ENCODE measurements at regions not wholly inside any gene's neighbourhood (a gene's known extent, or its start where the extent isn't known, plus 50 kb on each side); places are given as distances from the start of the nearest gene placed in this dataset.
"Not testable (repeated sequence)": the region's sequence is repeated elsewhere in the genome, so short reads cannot be mapped to it uniquely, and the experiment has no call there.

- no peaks in the 10 kb centered on the region for H3K9me2 ChIP-seq (replicated peaks; ENCODE audit: low read length)
- ChIA-PET CTCF (no interaction called here), POLR2A (ENCODE audit: unreplicated experiment) (no interaction called here)
- no TSS peak for BruUV-seq (replicated peaks)
- H3F3A ChIP-seq (ENCODE audit: low read length, unreplicated experiment): no peaks in the 10 kb centered on the region
- no peaks in the 10 kb centered on the region for H3K36me3 ChIP-seq (ENCODE audit: low read depth, low read length)
- no peak overlapping the region for H3K9ac ChIP-seq (ENCODE audit: low read length)
- no peak overlapping the region for H3K4me3 ChIP-seq (ENCODE audit: low read length)
- H3K4me1 ChIP-seq (ENCODE audit: insufficient read depth, low read length): no peaks in the 10 kb centered on the region
- no peak overlapping the region for H3K4me2 ChIP-seq (ENCODE audit: low read length)
- DNase-seq: no peak
- H3K9me3 ChIP-seq (ENCODE audit: low read length): no peaks in the 10 kb centered on the region
- no peaks in the 10 kb centered on the region for H4K20me1 ChIP-seq (ENCODE audit: low read length)
- TF ChIP-seq EZH2 (IDR thresholded peaks at IDR 0.05; ENCODE audit: low read length, unreplicated experiment) (no peak), EZH2phosphoT487 (IDR thresholded peaks at IDR 0.05; ENCODE audit: borderline replicate concordance, low read length) (no peak), CTCF (conservative IDR thresholded peaks at IDR 0.05; ENCODE audit: low read depth, low read length) (no peak)
- ATAC-seq: no peak
- intact Hi-C loops (cut with micrococcal nuclease): no loop called here
- H3K27me3 ChIP-seq (ENCODE audit: low read length): no peaks in the 10 kb centered on the region
- H3K79me2 ChIP-seq (ENCODE audit: low read length): no peaks in the 10 kb centered on the region
- H2AFZ ChIP-seq (ENCODE audit: low read length): no peak overlapping the region
- no peak overlapping the region for H3K27ac ChIP-seq (ENCODE audit: low read length)
Observed at GRCh38 chr1:31488528-31488927, 75.5 kb downstream of the SERINC2 start.

DNA sequence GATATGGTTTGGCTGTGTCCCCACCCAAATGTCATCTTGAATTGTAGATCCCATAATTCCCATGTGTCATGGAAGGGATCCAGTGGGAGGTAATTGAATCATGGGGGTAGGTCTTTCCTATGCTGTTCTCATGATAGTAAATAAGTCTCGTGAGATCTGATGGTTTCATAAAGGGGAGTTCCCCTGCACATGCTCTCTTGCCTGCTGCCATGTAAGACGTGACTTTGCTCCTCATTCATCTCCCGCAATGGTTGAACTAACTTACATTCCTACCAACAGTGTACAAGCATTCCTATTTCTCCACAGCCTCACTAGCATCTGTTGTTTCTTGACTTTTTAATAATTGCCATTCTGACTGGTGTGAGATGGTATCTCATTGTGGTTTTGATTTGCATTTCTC is 76.6 kb downstream of the SERINC2 start:
- POLR2A ChIA-PET (ENCODE audit: unreplicated experiment); BruUV-seq (replicated peaks): not testable (repeated sequence)

GRCh38 chr1:31490596-31490995 is 77.6 kb downstream of the SERINC2 start:
- H3K79me2 ChIP-seq (ENCODE audit: low read length); BruUV-seq (replicated peaks); H3K9me2 ChIP-seq (replicated peaks; ENCODE audit: low read length); POLR2A ChIA-PET (ENCODE audit: unreplicated experiment); H3K9me3 ChIP-seq (ENCODE audit: low read length); H3K4me1 ChIP-seq (ENCODE audit: insufficient read depth, low read length); DNase-seq; H4K20me1 ChIP-seq (ENCODE audit: low read length); H3K9ac ChIP-seq (ENCODE audit: low read length); H3K36me3 ChIP-seq (ENCODE audit: low read depth, low read length); H3K27me3 ChIP-seq (ENCODE audit: low read length); intact Hi-C loops (cut with micrococcal nuclease); H3K27ac ChIP-seq (ENCODE audit: low read length); CTCF ChIA-PET; H2AFZ ChIP-seq (ENCODE audit: low read length); H3K4me2 ChIP-seq (ENCODE audit: low read length); H3F3A ChIP-seq (ENCODE audit: low read length, unreplicated experiment); H3K4me3 ChIP-seq (ENCODE audit: low read length); ATAC-seq: not testable (repeated sequence)

More for the DNA sequence above, 76.6 kb downstream of the SERINC2 start:
- H3K79me2 ChIP-seq (ENCODE audit: low read length); H3K4me3 ChIP-seq (ENCODE audit: low read length); intact Hi-C loops (cut with micrococcal nuclease); H3F3A ChIP-seq (ENCODE audit: low read length, unreplicated experiment); CTCF ChIA-PET; H3K27ac ChIP-seq (ENCODE audit: low read length); H3K27me3 ChIP-seq (ENCODE audit: low read length); H3K4me1 ChIP-seq (ENCODE audit: insufficient read depth, low read length); H3K36me3 ChIP-seq (ENCODE audit: low read depth, low read length); H3K9me2 ChIP-seq (replicated peaks; ENCODE audit: low read length); H3K9me3 ChIP-seq (ENCODE audit: low read length); H4K20me1 ChIP-seq (ENCODE audit: low read length); DNase-seq; H2AFZ ChIP-seq (ENCODE audit: low read length); ATAC-seq; H3K9ac ChIP-seq (ENCODE audit: low read length); H3K4me2 ChIP-seq (ENCODE audit: low read length): not testable (repeated sequence)

- H2AFZ ChIP-seq (ENCODE audit: low read length); H3K9ac ChIP-seq (ENCODE audit: low read length); H3K9me3 ChIP-seq (ENCODE audit: low read length); DNase-seq; H3K36me3 ChIP-seq (ENCODE audit: low read depth, low read length); H3K27me3 ChIP-seq (ENCODE audit: low read length); H3K27ac ChIP-seq (ENCODE audit: low read length); BruUV-seq (replicated peaks); H3K4me2 ChIP-seq (ENCODE audit: low read length); CTCF ChIA-PET; intact Hi-C loops (cut with micrococcal nuclease); ATAC-seq; H3F3A ChIP-seq (ENCODE audit: low read length, unreplicated experiment); POLR2A ChIA-PET (ENCODE audit: unreplicated experiment); H3K4me3 ChIP-seq (ENCODE audit: low read length); H3K9me2 ChIP-seq (replicated peaks; ENCODE audit: low read length); H4K20me1 ChIP-seq (ENCODE audit: low read length); H3K79me2 ChIP-seq (ENCODE audit: low read length): not testable (repeated sequence)
- peaks cover 12% of the 10 kb centered on the region for H3K4me1 ChIP-seq (ENCODE audit: insufficient read depth, low read length)
Observed at GRCh38 chr1:31495351-31495750, 81.0 kb upstream of the TINAGL1 start.

DNA sequence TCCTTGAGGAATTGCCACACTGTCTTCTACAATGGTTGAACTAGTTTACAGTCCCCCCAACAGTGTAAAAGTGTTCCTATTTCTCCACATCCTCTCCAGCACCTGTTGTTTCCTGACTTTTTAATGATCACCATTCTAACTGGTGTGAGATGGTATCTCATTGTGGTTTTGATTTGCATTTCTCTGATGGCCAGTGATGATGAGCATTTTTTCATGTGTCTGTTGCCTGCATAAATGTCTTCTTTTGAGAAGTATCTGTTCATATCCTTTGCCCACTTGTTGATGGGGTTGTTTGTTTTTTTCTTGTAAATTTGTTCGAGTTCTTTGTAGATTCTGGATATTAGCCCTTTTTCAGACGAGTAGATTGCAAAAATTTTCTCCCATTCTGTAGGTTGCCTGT is 80.5 kb upstream of the TINAGL1 start:
- H3K9ac ChIP-seq (ENCODE audit: low read length); ATAC-seq; H3K27me3 ChIP-seq (ENCODE audit: low read length); H3K9me3 ChIP-seq (ENCODE audit: low read length); intact Hi-C loops (cut with micrococcal nuclease); BruUV-seq (replicated peaks); H3K9me2 ChIP-seq (replicated peaks; ENCODE audit: low read length); DNase-seq; H3K4me3 ChIP-seq (ENCODE audit: low read length); H3K4me2 ChIP-seq (ENCODE audit: low read length); H3F3A ChIP-seq (ENCODE audit: low read length, unreplicated experiment); H3K36me3 ChIP-seq (ENCODE audit: low read depth, low read length); H3K79me2 ChIP-seq (ENCODE audit: low read length); CTCF ChIA-PET; H3K27ac ChIP-seq (ENCODE audit: low read length); H4K20me1 ChIP-seq (ENCODE audit: low read length); H2AFZ ChIP-seq (ENCODE audit: low read length); POLR2A ChIA-PET (ENCODE audit: unreplicated experiment): not testable (repeated sequence)
- H3K4me1 ChIP-seq (ENCODE audit: insufficient read depth, low read length): peaks cover 12% of the 10 kb centered on the region

Data from PC-3 (cell line).